Sciatic nerve (tissue), 2 donors: ENCODE measurements at regions not wholly inside any gene's neighbourhood (a gene's known extent, or its start where the extent isn't known, plus 50 kb on each side); places are given as distances from the start of the nearest gene placed in this dataset.
"Not testable (repeated sequence)": the region's sequence is repeated elsewhere in the genome, so short reads cannot be mapped to it uniquely, and the experiment has no call there.

Source experiments
- ATAC-seq: fragments of 200-7000 bp; cut with Tn5 transposase; one replicate; pipeline ENCODE4 v1.9.1; 2020; ENCODE audit warnings: mild to moderate bottlenecking, moderate library complexity
- DNase-seq: peaks from one replicate; pipeline ENCODE4 v3.0.0-alpha.2; 2020; ENCODE audit warnings: low spot score
- intact Hi-C: fragments of 100-400 bp; cut with DNase I; formaldehyde crosslinking; loops from one replicate; pipeline ENCODE4 v1.14.2; 2022
- donor health status: DM: no; HTN: no; CAD: no.
- donor health status: DM: no; HTN: no; CAD: no.

DNA sequence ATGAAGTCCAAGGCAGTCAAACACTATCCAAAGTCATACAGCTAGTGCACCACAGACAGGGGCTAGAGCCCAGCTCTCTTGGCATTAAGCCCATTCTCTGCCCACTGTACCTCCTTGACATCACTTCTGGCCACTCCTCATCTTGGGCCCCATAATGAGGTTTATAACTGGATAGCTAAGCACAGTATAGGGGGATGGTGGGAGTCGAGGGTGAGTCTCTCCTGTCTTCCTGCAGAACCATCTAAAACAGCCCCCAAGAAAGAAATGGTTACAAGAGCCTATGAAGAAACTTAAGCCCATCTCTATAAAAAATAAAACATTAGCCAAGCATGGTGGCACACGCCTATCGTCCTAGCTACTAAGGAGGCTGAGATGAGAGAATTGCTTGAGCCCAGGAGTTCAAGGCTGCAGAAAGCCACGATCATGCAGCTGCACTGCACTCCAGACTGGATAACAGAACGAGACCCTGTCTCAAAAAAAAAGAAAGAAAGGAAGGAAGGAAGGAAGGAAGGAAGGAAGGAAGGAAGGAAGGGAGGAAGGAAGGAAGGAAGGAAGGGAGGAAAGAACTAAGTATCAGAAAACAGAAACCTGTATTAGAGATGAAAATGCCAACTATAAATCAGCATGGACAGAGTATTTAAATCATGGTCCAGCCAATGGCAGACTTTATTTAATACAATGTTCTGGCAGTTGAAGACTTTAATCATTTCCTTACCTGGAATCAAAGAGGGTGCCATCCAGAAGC is 134.3 kb upstream of the VOPP1 start:
- ATAC-seq, intact Hi-C loops, DNase-seq: not testable (repeated sequence)

DNA sequence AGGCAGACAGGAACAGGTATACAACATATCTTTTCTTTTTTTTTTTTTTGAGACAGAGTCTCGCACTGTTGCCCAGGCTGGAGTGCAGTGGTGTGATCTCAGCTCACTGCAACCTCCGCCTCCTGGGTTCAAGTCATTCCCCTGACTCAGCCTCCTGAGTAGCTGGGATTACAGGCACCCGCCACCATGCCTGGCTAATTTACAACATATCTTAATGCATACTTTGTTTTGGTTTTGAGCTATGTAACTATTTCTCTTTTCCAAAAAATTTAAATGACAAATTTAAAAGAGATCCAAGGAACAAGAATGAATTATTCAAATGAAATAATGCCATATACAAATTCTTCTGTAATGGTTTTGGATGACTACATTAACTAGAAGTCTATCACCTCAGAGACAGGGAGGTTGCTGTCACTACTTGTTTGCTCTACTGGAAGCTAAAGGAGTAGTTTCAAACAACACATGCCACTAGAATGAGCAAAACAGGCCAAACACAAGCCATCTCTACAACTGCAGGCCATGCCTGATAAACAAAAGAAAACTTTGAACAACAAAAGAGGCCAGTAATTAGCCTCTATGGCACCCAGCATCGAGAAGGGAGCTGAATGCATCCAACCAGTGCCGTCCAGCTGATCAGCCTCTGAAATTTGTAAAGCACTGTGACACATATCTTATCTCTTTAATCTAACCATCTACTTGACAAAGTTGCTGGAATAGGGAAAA is 133.6 kb upstream of the VOPP1 start:
- ATAC-seq, DNase-seq, intact Hi-C loops: not testable (repeated sequence)

DNA sequence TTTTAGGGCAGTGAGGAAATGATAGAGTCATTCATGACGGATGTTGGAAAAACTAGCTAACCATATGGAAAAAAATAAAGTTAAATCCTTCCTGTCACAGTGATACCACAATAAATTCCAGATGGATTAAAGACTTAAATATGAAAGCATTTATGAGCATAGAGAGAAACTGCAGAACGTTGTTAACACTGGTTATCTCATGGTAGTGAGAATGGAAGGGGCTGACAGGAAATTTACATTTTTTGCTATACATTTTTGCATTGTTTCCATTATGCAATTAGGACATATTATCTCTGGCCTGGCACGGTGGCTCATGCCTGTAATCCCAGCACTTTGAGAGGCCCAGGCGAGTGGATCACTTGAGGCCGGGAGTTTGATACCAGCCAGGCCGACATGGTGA is 130.5 kb upstream of the VOPP1 start:
- ATAC-seq, intact Hi-C loops, DNase-seq: not testable (repeated sequence)

DNA sequence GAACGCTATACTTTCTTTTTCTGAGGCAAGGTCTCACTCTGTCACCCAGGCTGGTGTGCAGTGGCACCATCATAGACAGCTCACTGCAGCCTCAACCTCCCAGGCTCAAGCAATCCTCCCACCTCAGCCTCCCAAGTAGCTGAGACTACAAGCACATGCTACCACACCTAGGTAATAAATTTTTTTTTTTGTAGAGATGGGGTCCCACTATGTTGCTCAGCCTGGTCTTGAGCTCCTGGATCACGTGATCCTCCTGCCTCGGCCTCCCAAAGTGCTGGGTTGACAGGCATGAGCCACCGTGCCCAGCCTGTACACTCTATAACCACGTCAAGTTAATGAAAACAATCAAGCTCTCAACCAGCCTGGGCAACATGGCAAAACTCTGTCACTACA is 127.1 kb upstream of the VOPP1 start:
- DNase-seq, intact Hi-C loops, ATAC-seq: not testable (repeated sequence)

DNA sequence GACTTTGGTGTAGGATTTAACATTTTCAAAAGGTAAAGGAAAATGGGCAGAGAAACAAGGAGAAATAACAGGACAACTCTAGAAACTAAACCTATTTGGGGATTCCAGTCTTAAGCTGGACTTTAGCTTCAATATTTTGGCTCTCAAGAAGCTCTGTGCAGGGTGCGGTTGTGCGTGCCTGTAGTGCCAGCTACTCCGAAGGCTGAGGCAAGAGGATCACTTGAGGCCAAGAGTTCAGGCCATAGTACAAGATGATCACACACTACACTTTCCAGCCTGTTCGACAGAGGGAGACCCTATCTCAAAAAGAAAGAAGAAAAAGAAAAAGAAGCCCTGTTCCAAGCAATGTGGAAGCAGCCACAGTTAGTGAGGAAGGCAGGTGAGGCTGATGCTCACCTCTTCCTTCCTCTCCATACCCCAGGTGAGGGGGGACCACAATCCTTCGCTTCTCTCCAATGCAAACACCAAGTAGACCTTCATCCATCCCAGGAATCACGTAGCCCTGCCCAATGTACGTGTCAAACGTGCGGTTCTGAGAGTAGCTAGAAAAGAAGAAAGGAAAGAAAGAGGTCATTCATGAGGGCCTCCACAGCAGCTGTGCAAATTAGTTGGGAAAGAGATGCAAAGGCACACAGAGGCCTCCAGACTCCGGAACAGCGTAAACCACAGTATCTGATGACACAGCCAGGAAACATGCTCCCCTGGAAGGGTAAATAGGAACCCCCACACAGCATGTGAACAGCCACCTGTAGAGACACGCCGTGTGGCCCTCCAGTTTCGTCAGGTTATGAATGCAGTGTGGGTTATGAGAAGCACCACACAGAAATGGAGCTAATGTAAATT is 126.5 kb upstream of the VOPP1 start:
- peak; percentile 74 for ATAC-seq
- DNase-seq, intact Hi-C loops: not testable (repeated sequence)

DNA sequence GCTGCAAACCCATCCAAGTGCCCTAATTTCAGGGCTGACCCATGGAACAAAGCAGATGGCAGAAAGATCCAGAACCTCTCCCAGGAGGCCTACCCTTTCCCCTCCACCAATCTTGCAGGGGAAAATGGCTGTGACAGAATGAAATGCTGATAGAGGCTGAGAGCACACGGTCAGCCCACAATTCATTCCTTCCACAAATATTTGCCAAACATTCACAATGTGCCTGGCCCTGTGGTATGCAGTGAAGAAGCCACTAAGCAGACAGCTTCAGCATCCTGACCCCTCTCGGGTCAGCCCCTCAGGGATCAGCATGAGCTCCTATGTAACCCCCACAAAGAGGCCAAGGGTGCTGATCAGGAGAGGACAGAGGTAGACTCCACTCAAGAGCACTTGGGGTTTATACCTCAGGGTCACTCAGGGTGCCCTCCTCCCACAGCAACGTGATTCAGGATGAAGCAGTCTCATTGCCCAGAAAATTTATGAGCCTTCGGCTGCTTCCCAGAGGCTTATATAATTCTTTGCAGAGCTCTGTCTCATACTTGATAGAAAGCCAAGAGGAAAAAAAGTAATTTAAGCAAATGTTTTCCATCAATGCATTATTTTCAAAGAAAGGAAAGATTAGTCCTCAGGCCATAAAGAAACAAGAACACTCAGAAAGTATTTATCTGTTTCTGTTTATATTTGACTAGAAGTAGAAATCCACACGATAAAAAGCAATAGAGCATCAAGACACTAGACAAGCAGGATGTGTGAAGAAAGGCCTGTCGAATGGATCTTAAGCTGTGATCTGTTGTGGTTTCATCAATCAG is 123.8 kb upstream of the VOPP1 start:
- intact Hi-C loops, DNase-seq: not testable (repeated sequence)
- ATAC-seq = peak; percentile 64

DNA sequence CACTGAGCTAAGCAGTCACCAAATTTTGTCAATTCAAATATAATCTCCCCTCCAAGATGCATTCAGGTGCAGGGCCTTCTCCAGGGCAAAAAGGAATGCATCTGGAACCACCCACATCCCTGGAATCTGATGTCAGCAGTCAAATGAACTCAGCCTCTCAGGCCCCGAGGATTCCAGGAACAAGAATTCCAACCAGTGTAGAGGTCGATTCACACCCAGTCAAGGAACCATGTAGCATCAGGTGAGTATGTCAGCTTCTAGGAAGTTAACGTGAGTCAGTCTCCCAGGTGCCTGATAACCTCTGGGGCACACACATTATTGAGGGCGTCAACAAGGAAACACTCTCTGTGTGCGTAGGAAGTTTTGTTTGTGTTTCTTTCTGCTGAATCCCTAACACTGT is 122.2 kb upstream of the VOPP1 start:
- DNase-seq, ATAC-seq, intact Hi-C loops: not testable (repeated sequence)

DNA sequence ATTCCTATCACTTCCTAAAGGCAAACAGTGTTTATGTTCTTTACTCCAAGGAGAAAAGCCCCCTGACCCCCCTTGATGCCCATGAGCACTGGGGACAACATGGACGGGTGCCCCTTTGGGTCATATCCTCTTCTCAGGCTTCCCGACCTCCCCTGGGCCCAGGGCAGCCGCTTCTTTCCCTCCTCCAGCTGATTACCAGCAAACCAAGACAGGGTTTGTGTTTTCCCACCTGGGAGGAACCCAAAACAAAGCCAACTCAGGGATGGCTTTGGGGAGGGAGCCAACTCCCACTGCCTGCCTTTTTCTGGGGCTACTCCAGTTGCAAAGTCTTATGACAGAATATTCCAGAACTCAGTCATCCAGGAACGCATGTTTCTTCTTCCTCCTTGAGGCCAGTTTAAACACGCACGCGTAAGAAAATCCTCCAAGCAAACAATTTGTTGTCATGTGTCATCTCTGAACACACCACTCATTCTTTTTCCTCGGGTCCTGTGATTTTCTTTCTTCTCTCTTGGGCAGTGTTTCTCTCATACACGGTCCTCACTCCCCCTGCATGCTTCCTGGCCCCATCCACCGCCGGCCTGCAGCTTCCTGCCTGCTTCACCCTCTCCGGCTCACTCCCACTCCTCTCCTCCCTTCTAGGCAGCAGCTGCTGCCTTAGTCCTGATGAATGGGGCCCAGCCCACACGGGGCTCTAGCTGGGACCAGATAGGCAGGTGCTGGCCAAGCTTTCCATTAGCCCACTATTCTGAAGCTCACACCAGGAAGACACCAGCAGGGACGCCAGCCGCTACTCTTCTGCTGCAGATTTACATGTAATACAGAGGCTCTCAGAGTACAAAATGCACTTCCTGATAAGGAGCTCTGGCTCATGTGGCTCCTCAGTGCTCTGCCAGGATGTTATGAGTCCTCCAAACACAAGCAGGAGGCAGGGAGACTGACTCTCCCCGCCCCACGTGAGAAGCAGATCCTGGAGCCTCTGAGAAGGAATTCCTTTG is 116.7 kb upstream of the VOPP1 start:
- DNase-seq, intact Hi-C loops: not testable (repeated sequence)
- ATAC-seq = peak; percentile 84

DNA sequence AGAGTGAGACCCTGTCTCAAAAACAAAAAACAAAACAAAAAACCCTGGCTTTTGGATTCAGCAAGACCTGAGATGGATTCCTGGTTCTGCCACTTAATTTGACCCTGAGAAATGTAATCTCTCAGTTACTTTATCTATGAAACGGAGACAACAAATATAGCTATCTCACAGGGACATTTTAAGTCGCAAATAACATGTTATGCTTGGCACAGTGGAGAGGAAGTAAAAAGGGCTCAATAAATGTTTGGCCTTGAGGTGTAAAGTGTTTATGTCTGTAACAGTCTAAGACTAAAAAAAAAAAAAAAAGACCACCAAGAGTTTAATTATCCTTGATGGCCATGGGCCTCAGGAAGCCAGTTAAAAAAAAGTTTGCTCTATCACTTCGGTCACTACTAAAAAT is 116.0 kb upstream of the VOPP1 start:
- DNase-seq, intact Hi-C loops, ATAC-seq: not testable (repeated sequence)

DNA sequence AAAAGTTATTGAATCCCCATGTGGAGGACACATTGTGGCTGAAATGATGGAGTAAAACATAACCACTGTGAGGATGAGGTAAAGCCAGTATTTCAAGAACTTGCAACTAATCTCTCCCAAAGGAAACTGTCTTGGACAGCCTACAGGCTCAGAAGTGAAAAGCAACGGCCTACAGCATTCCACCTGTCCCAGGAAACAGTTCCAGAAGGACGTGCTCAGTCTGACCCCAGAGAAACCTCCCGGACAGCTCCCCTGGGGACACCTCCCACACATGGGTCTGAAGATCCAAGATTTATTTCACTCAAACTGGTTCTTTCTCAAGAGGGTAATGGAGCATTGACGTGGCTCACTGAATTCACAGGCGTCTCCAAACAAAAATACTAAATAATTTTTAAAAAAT is 115.0 kb upstream of the VOPP1 start:
- intact Hi-C loops, DNase-seq: not testable (repeated sequence)
- peak; percentile 31 for ATAC-seq

DNA sequence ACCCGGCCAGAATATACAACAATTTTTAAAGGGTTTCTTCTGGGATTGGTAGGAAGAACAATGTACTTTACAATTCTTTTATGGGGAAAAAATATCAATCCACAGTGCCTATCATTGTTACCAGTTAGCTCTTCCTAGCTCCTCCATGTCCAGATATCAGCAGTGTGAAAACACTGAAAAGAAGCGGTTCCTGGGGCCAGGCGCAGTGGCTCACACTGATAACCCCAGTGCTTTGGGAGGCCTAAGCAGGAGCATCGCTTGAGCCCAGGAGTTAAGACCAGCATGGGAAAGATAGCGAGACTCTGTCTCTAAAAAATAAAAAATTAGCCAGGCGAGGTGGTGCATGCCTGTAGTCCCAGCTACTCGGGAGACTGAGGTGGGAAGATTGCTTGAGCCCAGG is 114.5 kb upstream of the VOPP1 start:
- ATAC-seq, DNase-seq, intact Hi-C loops: not testable (repeated sequence)

DNA sequence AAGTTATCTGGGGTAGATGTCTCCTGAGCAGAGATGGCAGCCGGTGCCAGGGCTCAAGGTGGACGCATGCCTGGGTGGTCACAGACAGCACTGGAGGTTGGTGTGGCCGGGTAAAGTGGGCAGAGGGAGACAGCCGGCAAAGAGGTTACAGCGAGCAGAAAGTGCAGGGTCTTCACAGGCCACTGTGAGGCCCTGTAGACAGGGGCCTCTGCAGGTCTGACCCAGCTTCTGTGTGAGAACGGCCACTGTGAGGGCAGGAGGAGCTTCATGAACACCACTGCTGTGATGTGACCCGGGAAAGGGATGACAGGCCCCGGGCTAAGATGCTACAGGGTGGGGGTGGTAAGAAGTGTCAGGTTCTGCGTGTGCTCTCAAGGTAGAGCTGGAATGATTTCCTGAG is 111.2 kb upstream of the VOPP1 start:
- intact Hi-C loops, DNase-seq, ATAC-seq: not testable (repeated sequence)

DNA sequence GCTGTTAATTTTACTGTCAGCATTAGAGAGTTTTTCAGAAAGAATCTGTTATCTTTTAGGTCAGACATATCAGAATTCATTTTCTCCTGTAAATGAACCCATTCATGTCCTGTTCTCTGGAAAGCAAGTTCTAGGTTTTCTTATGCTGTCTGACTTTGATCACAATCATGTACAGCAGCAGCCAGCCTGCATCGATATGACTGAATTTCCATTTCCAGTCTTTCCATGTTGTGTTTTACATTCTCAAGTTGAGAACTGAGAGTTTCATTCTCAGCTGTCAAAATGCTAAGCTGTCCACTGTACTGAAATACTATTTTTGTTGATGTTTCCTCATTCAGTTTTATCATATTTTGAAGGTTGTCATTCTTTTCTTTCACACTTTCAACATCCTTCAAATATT is 103.3 kb upstream of the VOPP1 start:
- intact Hi-C loops, DNase-seq, ATAC-seq: not testable (repeated sequence)

DNA sequence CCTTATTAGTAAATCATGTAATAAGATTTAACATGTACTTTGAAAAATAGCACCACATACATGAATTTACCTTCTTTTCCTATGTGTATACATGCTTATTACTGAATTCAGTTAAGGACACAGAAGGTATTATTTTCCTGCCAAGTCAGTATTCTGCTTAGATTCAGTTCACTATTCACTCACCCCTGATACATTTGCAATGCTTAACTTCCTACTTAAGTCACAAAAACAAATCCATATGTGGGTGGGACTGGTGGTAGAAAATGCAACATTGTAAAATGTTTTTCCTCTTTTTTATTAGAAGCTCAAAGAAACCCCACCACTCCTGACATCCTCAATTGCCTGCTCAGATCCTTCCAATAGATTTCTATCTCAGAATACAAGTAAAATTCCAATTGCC is 101.2 kb upstream of the VOPP1 start:
- ATAC-seq, intact Hi-C loops, DNase-seq: not testable (repeated sequence)

DNA sequence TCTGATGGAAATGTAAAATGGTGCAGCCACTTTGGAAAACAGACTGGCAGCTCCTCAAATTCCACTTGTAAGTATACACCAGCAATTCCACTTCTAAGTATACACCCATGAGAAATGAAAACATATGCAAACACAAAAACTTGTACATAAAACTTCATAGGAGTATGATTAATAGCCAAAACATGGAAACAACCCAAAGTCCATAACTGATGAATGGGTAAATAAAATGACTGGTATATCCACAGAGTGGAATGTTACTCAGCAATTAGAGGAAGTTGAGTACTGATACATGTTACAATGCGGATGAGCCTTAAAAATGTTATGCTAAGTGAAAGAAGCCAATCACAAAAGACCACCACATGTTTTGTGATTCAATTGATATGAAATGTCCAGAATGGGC is 99.8 kb upstream of the VOPP1 start:
- ATAC-seq, DNase-seq, intact Hi-C loops: not testable (repeated sequence)

DNA sequence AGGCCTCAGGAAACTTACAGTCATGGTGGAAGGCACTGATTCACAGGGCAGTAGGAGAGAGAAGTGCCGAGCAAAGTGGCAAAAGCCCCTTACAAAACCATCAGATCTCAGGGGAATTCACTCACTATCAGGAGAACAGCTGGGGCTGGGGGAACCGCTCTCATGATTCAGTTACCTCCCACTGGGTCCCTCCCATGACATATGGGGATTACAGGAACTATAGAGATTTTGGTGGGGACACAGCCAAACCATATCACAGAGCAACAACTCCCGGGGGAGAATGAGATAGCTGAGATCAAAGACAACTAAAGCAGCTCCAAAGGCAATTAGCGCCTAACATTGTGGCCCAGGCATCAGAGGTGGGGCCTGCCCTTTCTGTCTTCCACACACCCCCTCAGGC is 85.4 kb upstream of the VOPP1 start:
- DNase-seq = no peak
- no peak for ATAC-seq
- intact Hi-C loops = no loop called here

DNA sequence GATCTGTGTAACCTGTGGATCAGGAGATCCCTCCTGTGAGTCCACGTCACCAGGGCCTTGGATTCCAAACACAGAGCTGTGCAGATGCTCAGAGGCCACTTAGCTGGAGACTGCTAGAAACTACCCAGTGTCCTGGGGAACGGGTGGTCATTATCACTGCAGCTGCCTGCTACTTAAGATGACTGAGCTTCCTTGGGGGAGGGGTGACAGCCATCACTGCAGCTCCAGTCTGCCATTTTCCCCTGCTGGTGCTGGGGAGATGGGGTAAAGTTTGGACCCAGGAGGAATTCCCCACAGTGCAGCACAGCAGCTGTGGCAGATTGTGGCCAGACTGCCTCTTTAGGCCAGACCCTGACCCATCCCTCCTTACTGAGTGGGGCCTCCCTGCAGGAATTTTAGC is 78.8 kb upstream of the VOPP1 start:
- ATAC-seq (no peak), DNase-seq (no peak)
- intact Hi-C loops = no loop called here
